ENCODE measurements at regions not wholly inside any gene's neighbourhood (a gene's known extent, or its start where the extent isn't known, plus 50 kb on each side); places are given as distances from the start of the nearest gene placed in this dataset.

- Histone ChIP-seq H3K9ac (ENCODE audit: low read depth in 1 of 2, low read length in 2 of 2) (no peak overlapping the region), H3K4me3 (ENCODE audit: low read depth in 1 of 3, low read length in 3 of 3) (no peak overlapping the region), H3K36me3 (ENCODE audit: control insufficient read depth in 4 of 4, insufficient read depth in 3 of 4, low read depth in 1 of 4, low read length in 3 of 4) (no peaks in the 10 kb centered on the region), H3K27me3 (ENCODE audit: control insufficient read depth in 4 of 4, insufficient read depth in 4 of 4, low read length in 3 of 4) (no peaks in the 10 kb centered on the region), H3K9me3 (ENCODE audit: control insufficient read depth in 4 of 4, low read length in 3 of 4) (peaks cover 0 to 4% (median 0%) of the 10 kb centered on the region in 4 donors), H3K27ac (ENCODE audit: low read depth in 1 of 2, low read length in 2 of 2) (no peak overlapping the region), H3K4me1 (ENCODE audit: control insufficient read depth in 4 of 4, insufficient read depth in 4 of 4, low read length in 3 of 4) (no peaks in the 10 kb centered on the region)
- WGBS: 85% methylated on average over 3 of the region's 3 CpGs
- TF ChIP-seq RAD21 (IDR thresholded peaks at IDR 0.05) (no peak), EGR1 (IDR thresholded peaks at IDR 0.05; ENCODE audit: low read depth in 2 of 2) (no peak), YY1 (IDR thresholded peaks at IDR 0.05) (no peak), GABPA (IDR thresholded peaks at IDR 0.05 in 1 of 2, conservative IDR thresholded peaks at IDR 0.05 in 1 of 2) (no peak), ZBTB33 (IDR thresholded peaks at IDR 0.05) (no peak), TAF1 (conservative IDR thresholded peaks at IDR 0.05) (no peak), RXRA (IDR thresholded peaks at IDR 0.05) (no peak)
- DNase-seq (ENCODE audit: low spot score): no peak
Measured at GRCh38 chr12:19933924-19934323, 434.4 kb upstream of the PDE3A start.

- Histone ChIP-seq H3K27ac (ENCODE audit: low read depth in 1 of 2, low read length in 2 of 2) (no peak overlapping the region), H3K36me3 (ENCODE audit: control insufficient read depth in 4 of 4, insufficient read depth in 3 of 4, low read depth in 1 of 4, low read length in 3 of 4) (no peaks in the 10 kb centered on the region), H3K27me3 (ENCODE audit: control insufficient read depth in 4 of 4, insufficient read depth in 4 of 4, low read length in 3 of 4) (no peaks in the 10 kb centered on the region), H3K9me3 (ENCODE audit: control insufficient read depth in 4 of 4, low read length in 3 of 4) (no peaks in the 10 kb centered on the region), H3K9ac (ENCODE audit: low read depth in 1 of 2, low read length in 2 of 2) (no peak overlapping the region), H3K4me1 (ENCODE audit: control insufficient read depth in 4 of 4, insufficient read depth in 4 of 4, low read length in 3 of 4) (no peaks in the 10 kb centered on the region), H3K4me3 (ENCODE audit: low read depth in 1 of 3, low read length in 3 of 3) (no peak overlapping the region)
- TF ChIP-seq FOXA1 (IDR thresholded peaks at IDR 0.05): no peak
- TF ChIP-seq HNF4A (conservative IDR thresholded peaks at IDR 0.05): no peak
- no peak for TF ChIP-seq YY1 (IDR thresholded peaks at IDR 0.05)
- TF ChIP-seq RAD21 (IDR thresholded peaks at IDR 0.05): no peak
- TF ChIP-seq TAF1 (conservative IDR thresholded peaks at IDR 0.05): no peak
- no peak for TF ChIP-seq ZBTB33 (IDR thresholded peaks at IDR 0.05)
- no peak for TF ChIP-seq HNF4G (IDR thresholded peaks at IDR 0.05)
- no peak for TF ChIP-seq NR2F2 (IDR thresholded peaks at IDR 0.05)
- no peak for TF ChIP-seq MAX (IDR thresholded peaks at IDR 0.05)
- 89% methylated on average over 6 of the region's 6 CpGs for whole genome bisulfite sequencing
- no peak for DNase-seq (ENCODE audit: low spot score)
Measured at GRCh38 chr12:19937161-19937560, 431.2 kb upstream of the PDE3A start.

GRCh38 chr12:19938031-19938430 lies 430.3 kb upstream of the PDE3A start:
- no peaks in the 10 kb centered on the region for H3K27me3 ChIP-seq (ENCODE audit: control insufficient read depth in 4 of 4, insufficient read depth in 4 of 4, low read length in 3 of 4)
- TF ChIP-seq TAF1 (conservative IDR thresholded peaks at IDR 0.05): no peak
- no peak for TF ChIP-seq MAX (IDR thresholded peaks at IDR 0.05)
- TF ChIP-seq FOXA1 (IDR thresholded peaks at IDR 0.05): no peak
- no peak for TF ChIP-seq YY1 (IDR thresholded peaks at IDR 0.05)
- TF ChIP-seq FOXA2 (IDR thresholded peaks at IDR 0.05): no peak
- no peak for TF ChIP-seq RAD21 (IDR thresholded peaks at IDR 0.05)
- TF ChIP-seq HNF4G (IDR thresholded peaks at IDR 0.05): no peak
- no peak for TF ChIP-seq SP1 (IDR thresholded peaks at IDR 0.05)
- TF ChIP-seq GABPA (IDR thresholded peaks at IDR 0.05 in 1 of 2, conservative IDR thresholded peaks at IDR 0.05 in 1 of 2): no peak
- TF ChIP-seq REST (IDR thresholded peaks at IDR 0.05): no peak
- no peaks in the 10 kb centered on the region for H3K4me1 ChIP-seq (ENCODE audit: control insufficient read depth in 4 of 4, insufficient read depth in 4 of 4, low read length in 3 of 4)
- DNase-seq (ENCODE audit: low spot score): no peak
- WGBS: 70% methylated on average over 2 of the region's 2 CpGs
- no peaks in the 10 kb centered on the region for H3K9me3 ChIP-seq (ENCODE audit: control insufficient read depth in 4 of 4, low read length in 3 of 4)
- no peak overlapping the region for H3K27ac ChIP-seq (ENCODE audit: low read depth in 1 of 2, low read length in 2 of 2)
- H3K9ac ChIP-seq (ENCODE audit: low read depth in 1 of 2, low read length in 2 of 2): no peak overlapping the region
- H3K36me3 ChIP-seq (ENCODE audit: control insufficient read depth in 4 of 4, insufficient read depth in 3 of 4, low read depth in 1 of 4, low read length in 3 of 4): no peaks in the 10 kb centered on the region
- H3K4me3 ChIP-seq (ENCODE audit: low read depth in 1 of 3, low read length in 3 of 3): no peak overlapping the region
